DOHH2 (cell line): ENCODE measurements at regions not wholly inside any gene's neighbourhood (a gene's known extent, or its start where the extent isn't known, plus 50 kb on each side); places are given as distances from the start of the nearest gene placed in this dataset.

Experiments used
- H3F3A ChIP-seq: fragments of 200-600 bp; sonication (generic), shearing (Covaris generic); 2 replicates; pipeline ENCODE4 v1.6.0; 2016; ENCODE audit warnings: antibody characterized with exemption, mild to moderate bottlenecking; ENCODE audit not compliant: control insufficient read depth, insufficient read depth
- H3K27ac ChIP-seq: fragments of 200-600 bp; sonication (generic); 2 replicates; pipeline ENCODE4 v1.5.1; 2014; ENCODE audit warnings: low read depth, mild to moderate bottlenecking, low read length, moderate library complexity
- H3K27me3 ChIP-seq: fragments of 200-600 bp; sonication (generic); 2 replicates; pipeline ENCODE4 v1.6.1; 2014; ENCODE audit warnings: mild to moderate bottlenecking, low read length, mixed read lengths; ENCODE audit not compliant: control insufficient read depth
- H3K36me3 ChIP-seq: fragments of 200-600 bp; sonication (generic); 2 replicates; pipeline ENCODE4 v1.6.1; 2014; ENCODE audit warnings: mild to moderate bottlenecking, low read length, moderate library complexity, mixed read lengths; ENCODE audit not compliant: control insufficient read depth
- H3K4me1 ChIP-seq: fragments of 200-600 bp; sonication (generic); 2 replicates; pipeline ENCODE4 v1.6.1; 2014; ENCODE audit warnings: mild to moderate bottlenecking, low read length, mixed read lengths; ENCODE audit not compliant: control insufficient read depth
- H3K4me2 ChIP-seq: fragments of 200-600 bp; sonication (generic); 2 replicates; pipeline ENCODE4 v1.6.0; 2014; ENCODE audit warnings: mild to moderate bottlenecking, low read length, moderate library complexity
- H3K4me3 ChIP-seq: fragments of 200-600 bp; sonication (generic); 2 replicates; pipeline ENCODE4 v1.5.1; 2014; ENCODE audit warnings: mild to moderate bottlenecking, low read length, mixed read lengths
- H3K79me2 ChIP-seq: fragments of 200-600 bp; sonication (generic); 2 replicates; pipeline ENCODE4 v1.6.1; 2014; ENCODE audit warnings: mild to moderate bottlenecking, low read length, mixed read lengths; ENCODE audit not compliant: control insufficient read depth
- H3K9me2 ChIP-seq: fragments of 200-600 bp; sonication (generic); replicated peaks from 2 replicates; pipeline ENCODE4 v1.6.1; 2014; ENCODE audit warnings: mild to moderate bottlenecking, low read length, mixed read lengths; ENCODE audit not compliant: control insufficient read depth
- H3K9me3 ChIP-seq: fragments of 200-600 bp; sonication (generic); 2 replicates; pipeline ENCODE4 v1.6.1; 2014; ENCODE audit warnings: antibody characterized with exemption, low read length, mixed read lengths; ENCODE audit not compliant: control insufficient read depth, insufficient read depth
- H4K20me1 ChIP-seq: fragments of 200-600 bp; sonication (generic); 2 replicates; pipeline ENCODE4 v1.6.0; 2014; ENCODE audit warnings: low read depth, mild to moderate bottlenecking, antibody characterized with exemption, low read length, moderate library complexity; ENCODE audit not compliant: control insufficient read depth, insufficient read depth
- EZH2phosphoT487 ChIP-seq: fragments of 200-600 bp; sonication (generic); IDR thresholded peaks from 2 replicates; pipeline ENCODE4 v1.6.1; 2017; ENCODE audit warnings: borderline replicate concordance, mild to moderate bottlenecking, antibody characterized with exemption, low read length, moderate library complexity, mixed read lengths
- TF ChIP-seq, protein P1 (sequence below): fragments of 200-600 bp; sonication (generic); IDR thresholded peaks from one replicate; pipeline ENCODE4 v1.5.1; 2014; ENCODE audit warnings: antibody characterized with exemption, mild to moderate bottlenecking, low read depth, low read length; ENCODE audit not compliant: poor library complexity, severe bottlenecking

DNA sequence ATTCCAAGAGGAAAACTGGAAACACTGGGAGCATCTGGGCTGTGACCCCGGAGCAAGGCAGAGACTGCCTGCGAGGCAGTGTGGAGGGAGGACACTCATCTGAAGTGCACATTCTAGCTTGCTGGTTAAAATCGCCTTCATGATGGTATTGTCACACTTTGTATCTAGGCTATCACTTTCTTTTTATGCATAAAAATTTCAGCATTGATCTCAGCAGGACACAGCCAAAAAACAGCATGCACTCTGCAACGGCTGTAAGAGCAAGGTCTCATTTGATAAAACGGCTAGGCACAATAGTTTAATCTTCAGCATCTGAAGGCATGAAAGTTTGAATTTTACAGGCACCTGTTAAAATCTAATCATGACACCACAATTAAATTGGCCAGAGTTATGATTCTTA, 110.8 kb upstream of the IRX1 start:
- no peaks in the 10 kb centered on the region for H3K36me3 ChIP-seq
- no peaks in the 10 kb centered on the region for H3K27me3 ChIP-seq
- H3K4me2 ChIP-seq: no peak overlapping the region
- peaks cover 16% of the 10 kb centered on the region for H3K9me3 ChIP-seq
- H3K27ac ChIP-seq: no peak overlapping the region
- no peaks in the 10 kb centered on the region for H3K9me2 ChIP-seq
- H4K20me1 ChIP-seq: no peaks in the 10 kb centered on the region
- H3K4me3 ChIP-seq: no peak overlapping the region
- H3K4me1 ChIP-seq: no peaks in the 10 kb centered on the region
- TF ChIP-seq, protein P1, sequence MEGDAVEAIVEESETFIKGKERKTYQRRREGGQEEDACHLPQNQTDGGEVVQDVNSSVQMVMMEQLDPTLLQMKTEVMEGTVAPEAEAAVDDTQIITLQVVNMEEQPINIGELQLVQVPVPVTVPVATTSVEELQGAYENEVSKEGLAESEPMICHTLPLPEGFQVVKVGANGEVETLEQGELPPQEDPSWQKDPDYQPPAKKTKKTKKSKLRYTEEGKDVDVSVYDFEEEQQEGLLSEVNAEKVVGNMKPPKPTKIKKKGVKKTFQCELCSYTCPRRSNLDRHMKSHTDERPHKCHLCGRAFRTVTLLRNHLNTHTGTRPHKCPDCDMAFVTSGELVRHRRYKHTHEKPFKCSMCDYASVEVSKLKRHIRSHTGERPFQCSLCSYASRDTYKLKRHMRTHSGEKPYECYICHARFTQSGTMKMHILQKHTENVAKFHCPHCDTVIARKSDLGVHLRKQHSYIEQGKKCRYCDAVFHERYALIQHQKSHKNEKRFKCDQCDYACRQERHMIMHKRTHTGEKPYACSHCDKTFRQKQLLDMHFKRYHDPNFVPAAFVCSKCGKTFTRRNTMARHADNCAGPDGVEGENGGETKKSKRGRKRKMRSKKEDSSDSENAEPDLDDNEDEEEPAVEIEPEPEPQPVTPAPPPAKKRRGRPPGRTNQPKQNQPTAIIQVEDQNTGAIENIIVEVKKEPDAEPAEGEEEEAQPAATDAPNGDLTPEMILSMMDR: no peak
- TF ChIP-seq EZH2phosphoT487: no peak
- H3F3A ChIP-seq: no peaks in the 10 kb centered on the region
- no peaks in the 10 kb centered on the region for H3K79me2 ChIP-seq

DNA sequence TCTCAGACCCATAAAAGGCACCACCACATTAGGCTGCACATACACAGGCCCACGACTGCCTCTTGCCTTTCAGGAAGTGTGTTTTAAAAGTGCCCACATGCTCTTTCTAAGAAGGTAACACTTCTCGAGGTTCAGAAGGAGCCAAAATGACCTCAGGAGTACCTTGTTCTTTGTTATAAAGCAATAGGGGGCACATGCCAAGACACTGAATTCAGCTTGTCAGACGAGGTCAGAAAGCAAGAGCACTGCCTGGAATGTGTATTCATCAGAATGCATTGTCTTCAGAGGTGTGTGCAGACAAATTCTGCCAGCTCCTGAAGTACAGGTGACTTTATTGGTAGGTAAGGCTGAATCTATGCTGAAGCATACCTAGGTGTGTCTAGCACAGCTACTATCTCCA, 114.5 kb upstream of the IRX1 start:
- Histone ChIP-seq H3K4me2 (no peak overlapping the region), H3K27me3 (no peaks in the 10 kb centered on the region), H3K4me1 (no peaks in the 10 kb centered on the region)

DNA sequence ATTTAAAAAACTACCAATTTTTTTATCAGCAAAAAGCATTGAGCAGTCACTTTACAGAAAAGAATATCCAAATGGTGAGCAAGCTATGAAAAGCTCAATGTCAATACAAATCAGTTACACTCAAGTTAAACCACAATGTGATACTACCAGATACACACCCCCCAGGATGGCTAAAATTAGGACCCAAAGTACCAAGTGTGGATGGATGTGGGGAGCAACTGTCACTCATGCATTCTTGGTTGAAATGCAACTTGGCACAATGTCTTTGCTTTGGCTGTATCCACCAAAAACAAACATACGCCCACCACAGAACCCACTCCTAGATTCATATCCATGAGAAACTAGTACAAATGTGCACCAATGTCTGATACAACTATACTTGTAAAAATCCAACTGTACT, 120.0 kb upstream of the IRX1 start:
- H3K4me2 ChIP-seq: no peak overlapping the region
- H3K9me3 ChIP-seq: no peaks in the 10 kb centered on the region
- no peaks in the 10 kb centered on the region for H3K27me3 ChIP-seq
- H3K79me2 ChIP-seq: no peaks in the 10 kb centered on the region
- no peaks in the 10 kb centered on the region for H4K20me1 ChIP-seq
- no peaks in the 10 kb centered on the region for H3F3A ChIP-seq
- no peaks in the 10 kb centered on the region for H3K9me2 ChIP-seq
- H3K36me3 ChIP-seq: no peaks in the 10 kb centered on the region
- H3K27ac ChIP-seq: no peak overlapping the region
- TF ChIP-seq, protein P1: no peak
- TF ChIP-seq EZH2phosphoT487: no peak
- H3K4me1 ChIP-seq: no peaks in the 10 kb centered on the region
- no peak overlapping the region for H3K4me3 ChIP-seq

More for the DNA sequence above, 114.5 kb upstream of the IRX1 start:
- H3K36me3 ChIP-seq: no peaks in the 10 kb centered on the region
- no peaks in the 10 kb centered on the region for H3K9me2 ChIP-seq
- H3K9me3 ChIP-seq: peaks cover 15% of the 10 kb centered on the region; the same call in 1 of the 2 replicates
- TF ChIP-seq, protein P1: no peak
- no peak for TF ChIP-seq EZH2phosphoT487
- H3F3A ChIP-seq: no peaks in the 10 kb centered on the region
- no peak overlapping the region for H3K4me3 ChIP-seq
- H3K27ac ChIP-seq: no peak overlapping the region
- no peaks in the 10 kb centered on the region for H3K79me2 ChIP-seq
- H4K20me1 ChIP-seq: no peaks in the 10 kb centered on the region

DNA sequence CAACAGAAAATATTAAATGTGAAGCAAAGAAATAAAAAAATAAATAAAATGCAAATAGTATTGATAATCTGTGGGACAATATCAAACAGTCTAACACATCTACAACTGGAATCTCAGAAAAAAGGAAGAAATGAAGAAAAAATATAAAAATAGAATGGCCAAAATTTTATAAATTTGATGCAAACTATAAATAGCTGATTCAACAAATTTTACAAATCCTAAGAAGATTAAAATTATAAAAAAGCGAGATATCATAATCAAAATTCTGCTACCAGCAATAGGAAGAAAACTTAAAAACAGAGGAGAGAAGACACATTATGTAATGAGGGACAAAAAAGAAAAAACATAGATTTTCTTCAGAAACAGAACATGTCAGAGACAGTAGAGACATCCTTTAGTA, 129.2 kb upstream of the IRX1 start:
- Histone ChIP-seq H3K27me3 (no peaks in the 10 kb centered on the region), H3K4me2 (no peak overlapping the region), H3K36me3 (no peaks in the 10 kb centered on the region), H3K79me2 (no peaks in the 10 kb centered on the region), H3K4me1 (no peaks in the 10 kb centered on the region), H3F3A (no peaks in the 10 kb centered on the region), H3K9me3 (no peaks in the 10 kb centered on the region), H3K27ac (no peak overlapping the region), H3K4me3 (no peak overlapping the region), H4K20me1 (no peaks in the 10 kb centered on the region), H3K9me2 (no peaks in the 10 kb centered on the region)
- no peak for TF ChIP-seq EZH2phosphoT487
- TF ChIP-seq, protein P1: no peak
